CD4-positive, alpha-beta T cell treated with Interleukin-17A for 1 hour (primary cell): ENCODE measurements at regions not wholly inside any gene's neighbourhood (a gene's known extent, or its start where the extent isn't known, plus 50 kb on each side); places are given as distances from the start of the nearest gene placed in this dataset.

Experiments used
- DNase-seq: peaks from one replicate; pipeline ENCODE4 v3.0.0-alpha.2; 2020

DNA sequence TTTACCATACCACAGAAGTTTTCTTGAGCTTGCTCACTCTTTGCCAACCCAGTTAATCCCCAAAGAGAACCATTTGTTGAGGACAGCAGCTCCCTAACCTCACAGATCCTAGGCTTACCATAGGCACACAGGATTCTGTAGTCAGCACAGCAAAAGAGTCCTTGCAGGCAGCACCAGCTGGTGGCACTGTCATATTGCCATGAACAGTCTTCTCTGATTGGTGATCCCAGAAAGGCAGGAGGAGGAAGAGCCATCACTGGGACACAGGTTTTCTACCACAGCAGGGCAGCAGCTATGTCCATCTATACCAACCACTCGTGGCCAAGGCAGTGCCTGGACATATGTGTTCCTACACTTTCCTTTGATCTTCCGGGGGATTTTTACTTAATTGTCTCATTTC lies 297.1 kb upstream of the CD180 start:
- DNase-seq, result no peak

DNA sequence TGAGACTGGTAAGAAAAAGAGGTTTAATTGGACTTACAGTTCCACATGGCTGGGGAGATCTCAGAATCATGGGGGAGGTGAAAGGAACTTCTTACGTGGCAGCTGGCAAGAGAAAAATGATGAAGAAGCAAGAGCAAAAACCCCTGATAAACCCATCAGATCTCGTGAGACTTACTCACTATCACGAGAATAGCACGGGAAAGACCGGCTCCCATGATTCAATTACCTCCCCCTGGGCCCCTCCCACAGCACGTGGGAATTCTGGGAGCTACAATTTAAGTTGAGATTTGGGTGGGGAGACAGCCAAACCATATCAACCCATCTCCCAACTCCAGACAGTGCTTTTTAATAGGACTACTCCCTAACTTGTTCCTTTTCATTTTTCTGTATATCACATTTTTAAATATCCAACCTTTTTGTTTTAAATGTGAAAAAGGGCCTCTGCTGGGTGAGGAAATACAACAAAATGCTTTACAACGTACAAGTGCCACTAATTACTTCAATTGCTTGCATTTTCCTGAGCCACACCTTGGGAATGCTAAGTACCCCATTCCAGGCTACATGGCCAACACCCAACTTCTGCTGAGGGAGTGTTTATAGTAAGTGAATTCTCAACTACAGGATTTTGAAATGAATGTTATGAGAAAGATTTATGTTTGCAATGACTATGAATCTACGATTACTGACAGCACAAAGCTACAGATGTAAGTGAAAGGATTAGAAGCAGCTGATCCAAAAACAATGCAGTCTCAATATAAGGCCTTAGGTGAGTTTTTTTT lies 294.1 kb upstream of the CD180 start:
- no peak for DNase-seq

DNA sequence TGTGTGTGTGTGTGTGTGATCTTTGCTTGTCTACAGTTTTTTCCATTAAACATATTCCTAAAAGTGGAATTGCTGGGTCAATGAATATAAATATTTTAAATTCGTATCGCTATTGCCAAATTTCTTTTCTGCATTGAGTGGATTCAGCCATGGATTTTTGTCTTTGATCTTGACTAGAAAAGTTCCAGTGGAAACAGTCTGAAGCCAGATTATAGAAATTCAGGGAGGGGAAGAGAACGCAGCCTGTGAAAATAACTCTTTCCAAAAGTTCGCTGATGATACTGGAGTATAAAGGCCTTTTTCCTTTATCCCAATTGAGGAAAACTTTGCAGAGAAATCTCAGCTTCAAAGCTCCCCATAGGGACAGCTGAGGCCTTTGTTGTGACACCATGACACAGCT lies 292.3 kb upstream of the CD180 start:
- DNase-seq, result no peak

- no peak for DNase-seq
These were observed 291.3 kb upstream of the CD180 start for GRCh38 chr5:67487862-67488261.

- no peak for DNase-seq
These were observed 286.9 kb upstream of the CD180 start for GRCh38 chr5:67483453-67484030.

DNA sequence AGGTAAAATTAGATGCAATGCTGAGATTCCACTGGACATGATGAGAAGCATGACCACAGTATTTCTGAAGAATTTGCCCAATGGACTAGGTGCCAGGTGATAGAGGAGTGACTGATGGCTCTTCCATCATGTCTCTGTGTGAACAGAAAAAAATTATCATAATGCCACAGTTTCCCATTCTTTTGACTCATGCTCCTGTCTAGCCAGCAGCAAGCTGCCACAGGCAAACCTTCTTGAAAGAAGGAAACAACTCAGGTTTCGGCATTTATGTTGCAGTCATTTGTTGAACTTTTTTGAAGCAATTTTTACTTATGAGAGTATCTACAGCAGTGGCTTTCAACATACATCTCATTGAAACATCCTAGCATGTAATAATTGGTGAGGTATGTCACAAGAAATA lies 284.8 kb upstream of the CD180 start:
- no peak for DNase-seq

DNA sequence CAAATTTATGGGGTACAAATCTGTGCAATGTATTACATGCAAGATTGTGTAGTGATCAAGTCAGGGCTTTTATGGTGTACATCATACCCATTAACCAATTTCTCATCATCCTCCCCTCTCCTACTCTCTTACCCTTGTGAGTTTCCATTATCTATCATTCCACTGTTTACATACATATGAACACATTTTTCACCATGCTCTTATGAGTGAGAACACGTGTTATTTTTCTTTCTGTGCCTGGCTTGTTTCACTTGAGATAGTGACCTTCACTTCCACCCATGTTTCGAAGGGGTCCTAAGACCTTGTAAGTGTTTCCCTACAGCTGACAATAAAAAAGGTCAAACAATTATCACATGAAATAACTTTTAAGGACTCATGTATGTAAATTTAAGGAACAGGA lies 281.7 kb upstream of the CD180 start:
- no peak for DNase-seq

DNA sequence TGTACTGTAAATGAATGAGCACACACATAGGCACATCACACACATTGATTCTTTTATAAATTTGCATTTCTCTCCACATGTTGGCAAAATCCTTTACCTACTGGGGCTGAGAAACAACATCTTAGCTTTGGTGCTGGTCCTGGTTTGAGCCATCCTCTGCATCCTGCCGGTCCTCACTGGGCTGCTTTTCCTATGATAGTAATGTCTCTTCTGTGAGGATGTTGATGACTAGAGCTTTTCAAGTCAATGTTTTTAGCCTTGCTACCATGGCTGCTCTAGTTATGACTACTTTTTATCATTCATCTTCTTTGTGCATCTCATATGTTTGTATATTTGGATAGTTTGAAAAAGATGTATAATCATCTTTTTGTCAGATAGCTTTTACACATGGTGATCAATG lies 280.4 kb upstream of the CD180 start:
- DNase-seq, result no peak

GRCh38 chr5:67476531-67476930 lies 279.9 kb upstream of the CD180 start:
- no peak for DNase-seq

GRCh38 chr5:67475489-67475888 lies 278.9 kb upstream of the CD180 start:
- no peak for DNase-seq

DNA sequence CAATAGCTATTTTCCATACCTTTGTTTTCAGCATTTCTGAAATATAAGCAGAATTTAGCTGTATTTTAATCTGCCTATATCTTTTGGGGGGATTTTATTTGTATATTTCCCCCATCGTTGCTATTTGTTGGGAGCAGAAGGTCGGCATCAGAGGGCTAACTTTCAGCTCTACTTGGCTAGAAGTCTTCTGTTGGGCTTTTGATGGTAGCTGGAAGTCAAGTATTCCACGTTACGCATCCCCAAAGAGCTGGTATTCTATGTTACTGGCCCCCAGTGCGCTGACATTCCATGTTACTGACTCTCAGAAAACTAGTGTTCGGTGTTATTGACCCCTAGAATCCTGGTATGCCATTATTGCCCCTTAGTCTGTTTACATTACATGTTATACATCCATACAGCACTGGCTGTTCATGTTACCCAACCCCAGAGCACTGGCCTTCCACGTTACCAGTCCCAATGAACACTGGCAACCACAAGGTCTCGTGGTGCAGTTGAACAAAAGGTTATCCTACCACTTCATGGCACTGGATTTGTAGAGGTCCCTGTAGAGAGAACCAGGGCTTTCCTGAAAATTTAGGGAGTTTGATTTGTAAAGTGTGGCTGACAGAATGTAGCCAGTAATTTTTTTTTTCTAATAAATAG lies 278.1 kb upstream of the CD180 start:
- no peak for DNase-seq

- no peak for DNase-seq
These were observed 270.5 kb upstream of the CD180 start for GRCh38 chr5:67467110-67467509.

DNA sequence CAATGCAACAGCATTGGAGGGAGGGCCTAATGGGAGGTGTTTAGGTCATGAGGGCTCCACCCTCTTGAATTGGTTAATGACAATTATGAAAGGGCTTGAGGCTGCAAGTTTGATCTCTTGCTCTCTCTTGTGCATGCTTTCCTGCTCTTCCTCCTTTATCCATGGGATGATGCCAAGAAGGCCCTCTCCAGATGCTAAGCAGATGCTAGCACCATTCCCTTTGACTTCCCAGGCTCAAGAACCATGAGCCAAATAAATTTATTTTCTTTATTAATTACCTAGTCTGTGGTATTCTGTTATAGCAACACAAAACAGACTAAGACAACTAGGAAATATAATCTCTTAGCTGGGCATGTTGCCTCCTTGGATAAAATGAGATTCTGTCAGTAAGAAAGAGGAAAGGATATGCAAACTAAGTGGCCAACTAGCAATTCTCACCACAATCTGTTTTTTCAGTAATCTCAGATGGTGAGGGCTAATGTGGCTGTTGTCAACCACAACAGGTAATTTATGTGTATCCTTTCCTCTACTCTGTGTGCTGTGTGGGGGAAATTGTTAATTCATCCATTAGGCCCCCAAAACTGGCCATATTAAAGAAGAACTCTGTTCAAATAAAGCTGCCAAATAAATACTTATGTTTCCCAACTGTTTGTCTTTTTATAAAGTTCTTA lies 269.1 kb upstream of the CD180 start:
- DNase-seq, result no peak

- DNase-seq, result no peak
These were observed 265.5 kb upstream of the CD180 start for GRCh38 chr5:67462147-67462546.

DNA sequence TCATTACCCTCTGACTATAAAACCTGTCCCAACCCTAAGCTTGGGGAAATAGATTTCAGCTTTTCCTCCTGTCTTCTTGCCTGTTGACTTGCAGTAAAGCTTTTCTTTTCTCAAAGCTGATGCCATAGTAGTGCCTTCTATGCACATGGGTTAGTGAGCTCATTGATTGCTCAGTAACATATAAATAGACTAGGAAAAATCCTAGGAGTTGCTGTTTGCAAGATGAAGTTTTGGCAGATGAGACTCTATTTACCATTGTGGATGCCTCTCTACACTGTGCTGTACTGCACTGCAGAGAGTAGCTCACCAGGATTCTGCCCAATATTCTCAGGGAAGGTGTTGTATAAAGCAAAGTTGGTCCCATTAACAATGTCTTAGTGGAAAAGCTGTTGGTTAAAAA lies 262.7 kb upstream of the CD180 start:
- no peak for DNase-seq

- no peak for DNase-seq
These were observed 259.4 kb upstream of the CD180 start for GRCh38 chr5:67455970-67456369.

- DNase-seq, result no peak
These were observed 258.5 kb upstream of the CD180 start for GRCh38 chr5:67454957-67455561.

DNA sequence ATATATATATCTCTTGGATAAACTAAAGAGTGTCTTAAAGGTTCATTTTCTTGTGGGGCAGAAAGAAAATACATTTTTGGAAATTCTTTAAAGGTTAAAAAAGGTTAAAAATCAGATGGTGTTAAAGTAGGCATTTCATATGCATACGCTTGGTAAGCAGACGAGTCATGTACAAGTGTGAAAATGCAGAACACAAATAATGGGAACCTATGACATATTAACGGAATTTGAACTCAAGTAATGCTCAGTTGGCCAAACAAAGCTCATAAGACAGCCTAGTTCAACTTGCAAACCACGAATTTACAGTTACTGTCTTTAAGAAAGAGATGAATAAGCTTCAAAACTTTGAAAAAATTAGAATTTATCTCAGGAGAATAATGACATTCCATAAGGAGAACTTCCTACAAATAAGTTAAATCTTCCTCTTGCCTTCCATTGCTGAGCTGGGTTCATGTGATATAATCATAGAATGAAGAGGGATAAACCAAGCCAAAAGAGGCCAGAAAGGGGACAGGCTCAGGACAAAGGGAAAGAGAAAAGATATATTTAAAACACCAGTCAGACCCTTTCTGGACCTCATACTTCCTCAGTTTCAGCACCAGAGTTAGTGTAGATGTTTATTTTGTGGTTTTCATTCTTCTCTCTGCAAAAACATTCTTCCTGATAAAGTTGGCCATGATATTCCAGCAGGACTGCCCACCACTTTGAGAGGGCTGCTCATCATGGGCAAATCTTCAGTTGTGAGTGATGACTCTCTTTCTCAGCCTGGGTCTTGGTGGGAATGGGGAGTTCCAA lies 256.7 kb upstream of the CD180 start:
- DNase-seq, result no peak

GRCh38 chr5:67451640-67452279 lies 255.2 kb upstream of the CD180 start:
- DNase-seq, result no peak

GRCh38 chr5:67447732-67448131 lies 251.1 kb upstream of the CD180 start:
- DNase-seq, result no peak

GRCh38 chr5:67437905-67438845 lies 241.6 kb upstream of the CD180 start:
- DNase-seq, result no peak
